ENCODE measurements at regions not wholly inside any gene's neighbourhood (a gene's known extent, or its start where the extent isn't known, plus 50 kb on each side); places are given as distances from the start of the nearest gene placed in this dataset.
"Not testable (repeated sequence)": the region's sequence is repeated elsewhere in the genome, so short reads cannot be mapped to it uniquely, and the experiment has no call there.

- DNase-seq (ENCODE audit: low read depth): not testable (repeated sequence)
Observed at GRCh38 chr13:58352100-58352499, 720.6 kb downstream of the PCDH17 start.

DNA sequence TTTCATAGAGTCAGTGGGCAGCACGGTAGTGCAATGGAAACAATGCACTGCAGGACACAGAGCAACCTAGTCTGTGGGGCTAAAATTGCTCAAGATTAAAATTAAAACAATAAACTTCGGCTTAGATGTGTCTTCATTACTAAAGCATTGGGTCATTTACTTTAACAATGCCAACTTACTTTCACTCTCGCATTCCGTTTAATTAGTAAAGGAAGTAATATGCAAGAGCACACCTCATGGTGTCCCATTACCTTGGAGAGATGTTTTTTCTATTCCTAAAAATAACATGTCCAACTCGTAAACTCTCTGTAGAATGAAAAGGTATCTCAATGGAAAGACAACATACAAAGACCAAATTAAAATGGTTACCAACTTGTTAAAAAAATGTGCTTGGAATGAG lies 738.4 kb downstream of the PCDH17 start:
- DNase-seq (ENCODE audit: low read depth): no peak

DNA sequence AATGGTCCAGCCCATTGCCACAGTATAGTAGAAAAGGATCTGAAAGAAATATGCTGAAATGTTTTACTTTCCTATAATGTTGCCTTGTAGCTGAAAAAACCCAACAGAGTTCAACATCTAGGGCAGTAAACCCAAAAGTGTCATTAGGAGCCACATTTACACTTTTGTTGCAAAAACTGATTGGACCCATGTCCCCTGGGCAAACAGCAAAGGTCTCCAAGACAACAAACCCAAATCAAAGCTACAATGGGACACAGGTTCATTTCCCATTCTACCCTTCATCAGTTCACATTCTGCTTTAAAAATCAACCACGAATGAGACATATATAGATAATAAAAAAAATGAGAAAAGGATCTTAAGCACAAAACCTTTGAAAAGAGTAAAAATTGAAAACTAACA lies 744.8 kb downstream of the PCDH17 start:
- no peak for DNase-seq (ENCODE audit: low read depth)

DNA sequence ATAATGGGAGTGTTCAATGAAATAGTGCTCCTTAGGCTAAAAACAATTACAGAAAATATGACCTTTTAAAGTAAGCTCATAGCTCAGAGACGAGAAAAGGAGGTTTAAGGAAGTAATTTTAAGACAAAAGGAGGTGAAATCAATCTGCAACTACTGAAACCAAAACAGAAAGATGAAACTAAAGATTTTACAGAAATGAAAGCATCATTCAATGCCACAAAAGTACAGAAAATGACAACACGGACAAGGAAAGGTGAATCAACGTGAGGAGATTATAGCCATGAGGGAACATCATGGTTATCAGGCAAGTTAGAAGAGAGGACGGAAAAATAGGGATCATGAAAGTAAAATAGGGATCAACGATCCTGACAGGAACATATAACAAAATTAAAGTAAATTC lies 745.2 kb downstream of the PCDH17 start:
- no peak for DNase-seq (ENCODE audit: low read depth)

DNA sequence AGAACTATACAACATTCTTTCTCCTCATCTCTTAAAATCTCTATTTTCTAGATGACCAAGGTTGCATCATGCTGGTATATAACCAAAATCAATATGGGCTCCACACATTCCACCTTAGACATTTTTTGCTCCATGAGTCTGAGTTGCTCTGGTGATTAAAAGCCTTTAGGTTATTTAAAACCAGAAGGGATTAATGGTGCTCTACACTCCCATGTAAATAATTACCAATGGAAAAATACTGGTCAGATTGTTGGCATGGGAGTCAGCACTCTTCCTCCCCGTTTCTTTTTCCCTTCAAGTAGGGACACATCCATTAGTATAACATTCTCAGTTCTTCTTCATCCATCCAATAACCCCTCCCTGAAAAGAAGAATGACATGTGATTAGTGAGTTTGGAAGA lies 747.7 kb downstream of the PCDH17 start:
- DNase-seq (ENCODE audit: low read depth): no peak

GRCh38 chr13:58385336-58385735 lies 753.8 kb downstream of the PCDH17 start:
- DNase-seq (ENCODE audit: low read depth): not testable (repeated sequence)

DNA sequence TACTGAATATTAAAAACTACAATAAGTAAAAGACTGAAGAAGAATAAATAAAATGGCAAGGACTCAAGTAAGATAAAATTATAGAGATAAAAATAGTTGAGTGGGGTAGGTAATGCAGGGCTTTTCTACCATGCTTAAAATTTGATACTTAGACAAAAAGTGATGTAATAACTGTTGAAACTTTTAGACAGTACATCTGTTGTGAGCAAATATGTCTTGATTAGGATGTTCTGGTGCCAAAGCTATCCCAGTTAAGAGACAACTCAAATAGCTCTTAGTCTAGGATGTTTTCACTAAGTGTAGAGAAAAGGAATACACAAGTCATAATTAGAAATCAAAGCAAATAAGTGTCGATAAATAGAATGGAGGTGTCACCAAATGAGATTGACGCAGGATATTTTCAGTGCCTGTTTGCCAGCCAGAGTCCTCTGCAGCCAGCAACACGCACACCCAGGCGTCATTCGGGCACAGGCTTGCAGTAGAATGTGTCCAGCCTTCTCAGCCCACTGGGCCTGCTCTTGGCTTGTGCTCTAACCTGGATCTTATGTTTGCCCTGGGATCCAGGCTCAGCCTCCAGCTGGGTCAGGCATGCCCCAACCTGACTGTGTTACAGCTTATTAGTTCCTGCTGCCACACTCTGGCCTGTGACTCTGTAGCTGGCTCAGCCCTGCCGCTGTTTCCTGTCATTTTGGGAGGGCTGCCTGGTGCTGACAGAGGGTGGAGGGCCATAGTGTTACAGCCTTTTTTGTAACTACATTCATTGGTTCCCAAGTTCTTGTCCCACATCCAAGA lies 766.2 kb downstream of the PCDH17 start:
- no peak for DNase-seq (ENCODE audit: low read depth)

GRCh38 chr13:58399263-58399662 lies 767.7 kb downstream of the PCDH17 start:
- no peak for DNase-seq (ENCODE audit: low read depth)

DNA sequence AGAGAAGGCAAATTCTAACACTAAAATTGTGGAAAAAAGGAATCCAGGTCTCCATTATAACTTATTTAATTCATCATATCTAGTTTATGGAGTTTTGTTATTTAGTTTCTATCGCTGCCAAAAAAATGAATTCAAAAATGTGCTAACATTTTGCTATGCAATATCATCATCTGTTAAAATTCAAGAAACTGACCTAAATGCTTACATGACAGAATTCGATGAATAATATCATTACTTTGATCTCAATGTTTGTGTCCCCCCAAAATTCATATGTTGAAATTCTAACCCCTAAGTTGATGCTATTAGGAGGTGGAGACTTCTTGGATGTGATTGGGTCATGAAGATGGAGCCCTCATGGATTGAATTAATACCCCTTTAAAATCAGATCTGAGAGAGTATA lies 775.0 kb downstream of the PCDH17 start:
- DNase-seq (ENCODE audit: low read depth): no peak

GRCh38 chr13:58429917-58430316 lies 798.4 kb downstream of the PCDH17 start:
- no peak for DNase-seq (ENCODE audit: low read depth)

DNA sequence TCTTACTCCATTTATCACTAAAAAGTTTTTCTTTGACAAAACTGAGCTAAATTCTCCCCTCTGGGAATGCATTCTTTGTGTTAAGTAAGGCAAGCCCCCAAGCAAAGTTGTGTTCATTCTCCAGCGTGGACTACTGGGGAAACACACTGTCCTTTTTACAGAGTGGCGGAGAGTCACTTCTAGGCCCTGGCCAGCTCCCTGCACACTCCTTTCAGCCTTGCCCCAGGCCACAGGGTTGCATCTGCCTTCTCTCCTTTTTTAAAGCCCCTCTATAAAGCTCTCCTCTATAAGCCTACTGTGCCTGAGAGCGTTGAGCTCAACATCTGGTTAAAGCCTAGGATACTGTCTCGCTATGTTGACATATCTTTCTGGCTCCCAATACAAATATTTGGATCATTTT lies 803.4 kb downstream of the PCDH17 start:
- DNase-seq (ENCODE audit: low read depth): no peak

DNA sequence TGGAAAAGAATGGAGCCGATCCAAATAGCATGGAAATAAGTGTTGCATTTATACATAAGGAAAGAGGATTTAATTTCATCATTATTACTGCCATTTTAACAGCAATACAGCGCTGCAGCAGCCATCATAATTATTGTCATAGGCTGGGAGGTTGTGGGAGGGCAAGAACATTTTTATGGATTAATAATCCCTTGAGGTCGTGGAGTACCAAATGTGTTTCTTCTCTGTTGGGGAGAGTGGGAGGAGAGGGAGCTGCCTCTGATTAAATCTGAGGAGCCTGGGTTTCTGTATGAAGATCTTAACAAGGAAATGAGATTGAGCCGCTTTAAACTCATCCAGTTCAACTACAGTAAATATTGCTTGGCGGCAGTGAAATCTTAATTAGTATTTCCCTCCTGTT lies 805.9 kb downstream of the PCDH17 start:
- no peak for DNase-seq (ENCODE audit: low read depth)

DNA sequence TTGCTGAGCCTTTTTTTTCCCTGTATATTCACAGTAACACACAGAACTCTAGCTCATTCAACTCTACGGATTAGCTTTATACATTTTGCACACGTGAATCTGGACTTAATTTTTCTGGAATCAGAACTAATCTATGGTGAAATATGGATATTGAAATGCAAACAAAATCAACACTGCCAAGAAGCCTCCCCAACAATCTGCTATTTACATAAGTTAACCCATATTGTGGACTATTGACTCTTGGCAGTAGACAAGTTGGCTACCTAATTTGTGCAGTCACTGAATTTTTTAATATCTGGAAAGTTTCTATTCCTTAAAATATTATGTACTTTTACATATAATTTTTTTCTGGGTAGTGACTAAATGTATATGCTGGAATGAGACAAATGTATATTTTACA lies 815.4 kb downstream of the PCDH17 start:
- no peak for DNase-seq (ENCODE audit: low read depth)

DNA sequence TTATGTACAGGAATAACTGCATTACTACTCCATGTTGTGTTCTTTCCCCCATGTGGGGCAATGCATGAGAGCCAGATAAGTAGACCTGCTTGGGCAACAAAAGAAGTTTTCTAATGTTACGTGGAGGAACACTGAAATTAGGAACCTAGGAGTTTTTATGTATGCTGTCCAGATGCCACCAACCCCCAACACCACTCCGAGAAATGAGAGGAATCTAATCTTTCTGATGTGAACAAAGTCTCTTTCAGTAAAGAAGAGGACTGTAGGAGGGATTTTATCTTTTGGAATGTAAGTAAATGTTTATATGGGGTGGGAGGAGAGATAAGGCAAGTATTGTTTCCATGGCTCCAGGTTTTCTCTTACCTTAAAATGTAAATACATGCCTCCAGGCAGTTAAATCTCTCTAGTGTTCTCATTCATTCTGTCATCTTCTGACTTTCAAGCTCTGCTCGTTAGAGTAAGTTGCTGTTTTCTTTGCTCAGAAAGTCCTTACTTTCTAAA lies 820.6 kb downstream of the PCDH17 start:
- DNase-seq (ENCODE audit: low read depth): no peak

GRCh38 chr13:58455094-58455493 lies 823.5 kb downstream of the PCDH17 start:
- DNase-seq (ENCODE audit: low read depth): no peak

DNA sequence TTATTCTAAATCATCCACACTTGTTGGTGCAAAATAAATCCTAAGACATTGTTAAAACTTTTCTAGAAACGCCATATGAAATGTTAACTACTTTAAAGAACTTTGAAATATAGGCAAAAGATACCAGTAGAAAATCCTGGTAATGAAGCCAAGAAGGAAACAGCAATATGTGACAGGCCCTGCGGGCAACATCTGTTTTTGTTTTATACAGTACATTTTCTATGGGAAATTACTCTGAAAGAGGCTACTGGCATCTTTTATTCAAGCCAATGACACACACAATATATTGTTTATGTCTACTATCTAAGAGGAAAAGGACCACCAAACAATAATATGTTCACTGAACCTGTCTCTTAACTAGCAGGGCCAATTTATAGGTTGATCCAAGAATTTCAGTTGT lies 829.7 kb downstream of the PCDH17 start:
- no peak for DNase-seq (ENCODE audit: low read depth)

DNA sequence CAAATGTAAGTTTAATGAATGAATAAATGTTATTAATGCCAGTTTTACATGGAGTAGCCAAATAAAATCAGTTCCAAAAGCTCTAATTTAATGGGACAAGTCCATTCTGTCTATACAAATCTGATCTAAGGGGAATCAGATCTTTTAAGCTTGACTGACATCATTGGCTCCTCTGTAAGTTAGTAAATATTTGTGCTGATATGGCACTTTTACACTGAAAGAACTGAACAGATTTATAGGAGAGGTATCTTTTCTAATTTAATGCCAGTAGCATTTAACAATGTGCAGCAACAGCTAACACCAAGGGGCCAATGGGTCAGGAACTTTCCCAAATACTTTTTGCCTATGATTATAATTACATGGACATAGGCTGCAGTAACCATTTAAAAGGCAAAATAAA lies 832.3 kb downstream of the PCDH17 start:
- no peak for DNase-seq (ENCODE audit: low read depth)

DNA sequence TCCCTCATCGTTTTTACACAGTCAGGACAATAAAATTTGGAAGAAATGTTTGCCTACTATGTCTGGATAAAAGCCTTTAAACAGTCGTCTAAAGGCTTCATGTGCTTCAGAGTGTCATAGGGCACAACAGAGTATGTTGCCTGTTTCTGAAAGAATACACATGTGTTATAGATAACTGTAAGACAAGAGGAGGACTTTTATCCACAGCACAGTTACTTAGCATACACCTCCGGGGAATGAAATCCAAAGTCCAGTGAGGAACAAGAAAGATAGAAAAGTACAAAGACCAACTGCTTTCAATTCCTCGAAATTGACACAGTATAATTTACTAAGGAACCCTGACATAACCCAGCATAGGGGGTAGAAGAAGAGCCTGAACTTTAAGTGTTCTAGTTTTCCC lies 835.6 kb downstream of the PCDH17 start:
- DNase-seq (ENCODE audit: low read depth): no peak

GRCh38 chr13:58472483-58472882 lies 840.9 kb downstream of the PCDH17 start:
- DNase-seq (ENCODE audit: low read depth): no peak

- no peak for DNase-seq (ENCODE audit: low read depth)
Observed at GRCh38 chr13:58474581-58474980, 843.0 kb downstream of the PCDH17 start.

- no peak for DNase-seq (ENCODE audit: low read depth)
Observed at GRCh38 chr13:58476206-58476918, 844.8 kb downstream of the PCDH17 start.

- no peak for DNase-seq (ENCODE audit: low read depth)
Observed at GRCh38 chr13:58478858-58479257, 847.3 kb downstream of the PCDH17 start.

DNA sequence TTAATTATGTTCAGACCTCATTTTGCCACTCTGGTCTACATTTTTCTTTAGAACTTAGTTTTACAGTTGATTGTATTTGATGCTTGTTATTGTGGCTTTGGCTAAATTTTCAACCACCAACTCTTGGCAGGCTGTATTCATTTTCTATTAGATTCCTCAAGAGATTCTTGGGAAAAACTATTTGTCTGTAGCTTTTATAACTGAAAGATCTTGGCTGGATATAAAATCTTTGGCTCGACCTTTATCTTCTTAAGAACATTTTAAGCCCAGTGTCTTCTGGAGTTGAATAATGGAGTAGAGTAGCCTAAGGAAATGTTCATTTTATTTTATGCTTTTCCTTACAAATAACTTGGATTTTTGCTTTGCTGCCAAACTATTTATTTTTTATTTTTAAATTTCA lies 848.5 kb downstream of the PCDH17 start:
- no peak for DNase-seq (ENCODE audit: low read depth)

GRCh38 chr13:58488251-58488650 lies 856.7 kb downstream of the PCDH17 start:
- DNase-seq (ENCODE audit: low read depth): no peak

All from EH (cell line).